Fibroblast of skin of scalp (primary cell): ENCODE measurements at regions not wholly inside any gene's neighbourhood (a gene's known extent, or its start where the extent isn't known, plus 50 kb on each side); places are given as distances from the start of the nearest gene placed in this dataset.

Source experiments
- DNase-seq: peaks from one replicate; pipeline ENCODE4 v3.0.0-alpha.2; 2013

GRCh38 chr16:62701426-62701825 is 665.2 kb upstream of the CDH8 start:
- peak; percentile 7 for DNase-seq

GRCh38 chr16:62700426-62701294 is 664.4 kb upstream of the CDH8 start:
- no peak for DNase-seq

- DNase-seq, result no peak
These were observed 656.4 kb upstream of the CDH8 start for GRCh38 chr16:62692685-62693084.

- no peak for DNase-seq
These were observed 645.6 kb upstream of the CDH8 start for GRCh38 chr16:62681819-62682218.

- DNase-seq, result no peak
These were observed 642.6 kb upstream of the CDH8 start for GRCh38 chr16:62678796-62679195.

- no peak for DNase-seq
These were observed 640.1 kb upstream of the CDH8 start for GRCh38 chr16:62676306-62676705.

- DNase-seq, result no peak
These were observed 629.0 kb upstream of the CDH8 start for GRCh38 chr16:62665269-62665668.

- no peak for DNase-seq
These were observed 628.3 kb upstream of the CDH8 start for GRCh38 chr16:62664566-62664965.

GRCh38 chr16:62661435-62661834 is 625.2 kb upstream of the CDH8 start:
- DNase-seq, result no peak

- DNase-seq, result no peak
These were observed 620.9 kb upstream of the CDH8 start for GRCh38 chr16:62657116-62657515.

GRCh38 chr16:62652441-62653120 is 616.3 kb upstream of the CDH8 start:
- DNase-seq, result no peak

- DNase-seq, result no peak
These were observed 612.0 kb upstream of the CDH8 start for GRCh38 chr16:62648256-62648655.

GRCh38 chr16:62644030-62644812 is 608.0 kb upstream of the CDH8 start:
- DNase-seq, result no peak

GRCh38 chr16:62642677-62643076 is 606.4 kb upstream of the CDH8 start:
- DNase-seq, result no peak

GRCh38 chr16:62639890-62640289 is 603.7 kb upstream of the CDH8 start:
- no peak for DNase-seq

- DNase-seq, result peak; percentile 70
These were observed 603.0 kb upstream of the CDH8 start for GRCh38 chr16:62638964-62639870.

- peak; percentile 17 for DNase-seq
These were observed 602.2 kb upstream of the CDH8 start for GRCh38 chr16:62638324-62638911.

GRCh38 chr16:62625326-62625725 is 589.1 kb upstream of the CDH8 start:
- peak; percentile 22 for DNase-seq

GRCh38 chr16:62620275-62620674 is 584.0 kb upstream of the CDH8 start:
- peak; percentile 9 for DNase-seq

- no peak for DNase-seq
These were observed 579.3 kb upstream of the CDH8 start for GRCh38 chr16:62615526-62615925.

- DNase-seq, result no peak
These were observed 574.1 kb upstream of the CDH8 start for GRCh38 chr16:62610291-62610690.

- no peak for DNase-seq
These were observed 566.6 kb upstream of the CDH8 start for GRCh38 chr16:62602790-62603189.
